OCI-LY1 (cell line): ENCODE measurements at regions not wholly inside any gene's neighbourhood (a gene's known extent, or its start where the extent isn't known, plus 50 kb on each side); places are given as distances from the start of the nearest gene placed in this dataset.

Source experiments
- CTCF ChIP-seq: fragments of 200-600 bp; sonication (generic), shearing (Covaris generic); IDR thresholded peaks from 2 replicates; pipeline ENCODE4 v1.5.1; 2017; ENCODE audit warnings: mild to moderate bottlenecking, antibody characterized with exemption, low read length, moderate library complexity, mixed read lengths
- EZH2 ChIP-seq: fragments of 200-600 bp; sonication (generic), shearing (Covaris generic); IDR thresholded peaks from 2 replicates; pipeline ENCODE4 v1.8.0; 2017; ENCODE audit warnings: borderline replicate concordance, mixed run types, mild to moderate bottlenecking, antibody characterized with exemption, low read length, moderate library complexity, mixed read lengths

- TF ChIP-seq CTCF (no peak), EZH2 (no peak)
These were observed 319.2 kb downstream of the ZNF621 start for GRCh38 chr3:40843851-40844548.
